Sigmoid colon (tissue), 6 donors: ENCODE measurements at regions not wholly inside any gene's neighbourhood (a gene's known extent, or its start where the extent isn't known, plus 50 kb on each side); places are given as distances from the start of the nearest gene placed in this dataset.

Experiments used
- DNase-seq: peaks from one replicate; pipeline ENCODE4 v3.0.0-alpha.2; 2019
- H3K27ac ChIP-seq, 4 donors: fragments of 200-600 bp; sonication (generic); one replicate each; pipeline ENCODE4 v1.5.1; 2016 to 2019; ENCODE audit warnings: mild to moderate bottlenecking in 1 of 4
- H3K27me3 ChIP-seq, 3 donors: fragments of 200-600 bp; sonication (generic); one replicate each; pipeline ENCODE4 v1.5.1; 2019; ENCODE audit warnings: mild to moderate bottlenecking in 1 of 3
- H3K36me3 ChIP-seq, 4 donors: fragments of 200-600 bp; sonication (generic); one replicate each; pipeline ENCODE4 v1.5.1; 2016 to 2019
- H3K4me1 ChIP-seq, 4 donors: fragments of 200-600 bp; sonication (generic); one replicate each; pipeline ENCODE4 v1.5.1; 2017 to 2019
- H3K4me3 ChIP-seq, 4 donors: fragments of 200-600 bp; sonication (generic); one replicate each; pipeline ENCODE4 v1.5.1; 2017 to 2019; ENCODE audit warnings: mild to moderate bottlenecking in 2 of 4, moderate library complexity in 1 of 4
- H3K9me3 ChIP-seq, 4 donors: fragments of 200-600 bp in 3 of 4; sonication (generic) in 3 of 4; one replicate each; pipeline versions ENCODE4 v1.5.1 to v1.6.1; 2013 to 2019
- CTCF ChIP-seq, 4 experiments: fragments of 450-650 bp in 3 of 4; fragments of 200-600 bp in 1 of 4; IDR thresholded peaks; one replicate each; pipeline ENCODE4 v1.5.1; 2016 to 2019; ENCODE audit warnings: antibody characterized with exemption in 4 of 4, mild to moderate bottlenecking in 3 of 4, moderate library complexity in 2 of 4
- EP300 ChIP-seq, 4 donors: sonication (generic); formaldehyde crosslinking; IDR thresholded peaks; one replicate each; pipeline ENCODE4 v1.6.1; 2017; ENCODE audit warnings: antibody characterized with exemption in 4 of 4
- POLR2A ChIP-seq, 2 donors: fragments of 450-650 bp; IDR thresholded peaks; one replicate each; pipeline ENCODE4 v1.6.1; 2016; ENCODE audit warnings: antibody characterized with exemption in 2 of 2, mild to moderate bottlenecking in 2 of 2, moderate library complexity in 2 of 2
- POLR2AphosphoS5 ChIP-seq, 4 donors: sonication (generic); formaldehyde crosslinking; IDR thresholded peaks; one replicate each; pipeline ENCODE4 v1.6.1; 2017; ENCODE audit warnings: antibody characterized with exemption in 4 of 4
- WGBS, 2 donors: extraction: QIAGEN DNeasy Blood & Tissue Kit; methylation state at CpG; one replicate each; pipeline ENCODE4 v1.1.7; 2013; 5-methylcytosine and 5-hydroxymethylcytosine counted together
- intact Hi-C: fragments of 100-400 bp; cut with DNase I; formaldehyde crosslinking; loops from one replicate; pipeline ENCODE4 v1.15.1; 2023
- donor health status: healthy with polysubstance abuse.
- donor health status: healthy.

GRCh38 chr4:182089326-182089725 is 153.9 kb upstream of the TENM3 start:
- 73 to 80% methylated on average over 2 of the region's 2 CpGs for WGBS, 2 donors
- no peak for DNase-seq
- H3K27ac ChIP-seq = no peak overlapping the region
- no peak overlapping the region for H3K4me3 ChIP-seq
- TF ChIP-seq POLR2A (IDR thresholded peaks at IDR 0.05) (no peak), EP300 (IDR thresholded peaks at IDR 0.05) (no peak), CTCF (IDR thresholded peaks at IDR 0.05) (no peak), POLR2AphosphoS5 (IDR thresholded peaks at IDR 0.05) (no peak)
- intact Hi-C loops = no loop called here
- no peaks in the 10 kb centered on the region for H3K4me1 ChIP-seq
- H3K9me3 ChIP-seq = no peaks in the 10 kb centered on the region
- H3K27me3 ChIP-seq = no peaks in the 10 kb centered on the region
- H3K36me3 ChIP-seq = no peaks in the 10 kb centered on the region

- no peak overlapping the region for H3K4me3 ChIP-seq
- no peaks in the 10 kb centered on the region for H3K9me3 ChIP-seq
- no peaks in the 10 kb centered on the region for H3K4me1 ChIP-seq
- H3K27ac ChIP-seq = no peak overlapping the region
- no peak for DNase-seq
- intact Hi-C loops = no loop called here
- H3K27me3 ChIP-seq = no peaks in the 10 kb centered on the region
- WGBS, 2 donors = 68 to 82% methylated on average over 5 of the region's 5 CpGs
- H3K36me3 ChIP-seq = no peaks in the 10 kb centered on the region
- no peak for TF ChIP-seq EP300 (IDR thresholded peaks at IDR 0.05)
- TF ChIP-seq POLR2A (IDR thresholded peaks at IDR 0.05) = no peak
- no peak for TF ChIP-seq CTCF (IDR thresholded peaks at IDR 0.05)
- no peak for TF ChIP-seq POLR2AphosphoS5 (IDR thresholded peaks at IDR 0.05)
Observed at GRCh38 chr4:182090186-182090585, 153.0 kb upstream of the TENM3 start.

- Histone ChIP-seq H3K27ac (no peak overlapping the region), H3K4me1 (no peaks in the 10 kb centered on the region), H3K36me3 (no peaks in the 10 kb centered on the region), H3K9me3 (no peaks in the 10 kb centered on the region), H3K27me3 (no peaks in the 10 kb centered on the region), H3K4me3 (no peak overlapping the region)
- DNase-seq = no peak
- intact Hi-C loops = no loop called here
- TF ChIP-seq POLR2A (IDR thresholded peaks at IDR 0.05) = no peak
- no peak for TF ChIP-seq CTCF (IDR thresholded peaks at IDR 0.05)
- TF ChIP-seq EP300 (IDR thresholded peaks at IDR 0.05) = no peak
- TF ChIP-seq POLR2AphosphoS5 (IDR thresholded peaks at IDR 0.05) = no peak
- WGBS, 2 donors = 51 to 68% methylated on average over 5 of the region's 5 CpGs
Observed at GRCh38 chr4:182091128-182091527, 152.1 kb upstream of the TENM3 start.

- no peak for DNase-seq
- WGBS, 2 donors = 81 to 84% methylated on average over 7 of the region's 7 CpGs
- TF ChIP-seq EP300 (IDR thresholded peaks at IDR 0.05) (no peak), POLR2AphosphoS5 (IDR thresholded peaks at IDR 0.05) (no peak), POLR2A (IDR thresholded peaks at IDR 0.05) (no peak), CTCF (IDR thresholded peaks at IDR 0.05) (no peak)
Observed at GRCh38 chr4:182093431-182093831, 149.8 kb upstream of the TENM3 start.

GRCh38 chr4:182093935-182094334 is 149.3 kb upstream of the TENM3 start:
- 69 to 76% methylated on average over 3 of the region's 3 CpGs for WGBS, 2 donors
- H3K27ac ChIP-seq = no peak overlapping the region
- DNase-seq = no peak
- H3K4me3 ChIP-seq = no peak overlapping the region
- intact Hi-C loops = no loop called here
- no peaks in the 10 kb centered on the region for H3K27me3 ChIP-seq
- H3K4me1 ChIP-seq = no peaks in the 10 kb centered on the region
- H3K9me3 ChIP-seq = no peaks in the 10 kb centered on the region
- TF ChIP-seq POLR2A (IDR thresholded peaks at IDR 0.05) (no peak), CTCF (IDR thresholded peaks at IDR 0.05) (no peak), POLR2AphosphoS5 (IDR thresholded peaks at IDR 0.05) (no peak), EP300 (IDR thresholded peaks at IDR 0.05) (no peak)
- H3K36me3 ChIP-seq = no peaks in the 10 kb centered on the region

More at GRCh38 chr4:182093431-182093831, 149.8 kb upstream of the TENM3 start:
- Histone ChIP-seq H3K4me1 (no peaks in the 10 kb centered on the region), H3K9me3 (no peaks in the 10 kb centered on the region), H3K36me3 (no peaks in the 10 kb centered on the region), H3K27ac (no peak overlapping the region), H3K27me3 (no peaks in the 10 kb centered on the region), H3K4me3 (no peak overlapping the region)
- intact Hi-C loops = no loop called here
